B cell (primary cell): ENCODE measurements at regions not wholly inside any gene's neighbourhood (a gene's known extent, or its start where the extent isn't known, plus 50 kb on each side); places are given as distances from the start of the nearest gene placed in this dataset.

Experiments used
- CTCF ChIP-seq: fragments of 200-600 bp; IDR thresholded peaks from one replicate; pipeline ENCODE4 v1.8.0; 2022; ENCODE audit warnings: antibody characterized with exemption, mild to moderate bottlenecking
- EZH2 ChIP-seq: IDR thresholded peaks from 2 replicates; pipeline ENCODE4 v1.6.1; 2012; ENCODE audit warnings: borderline replicate concordance, low read depth, mild to moderate bottlenecking, moderate library complexity, low read length; ENCODE audit not compliant: insufficient read depth, poor library complexity, severe bottlenecking

GRCh38 chr9:29200650-29201049, 1627.4 kb upstream of the C9orf72 start:
- TF ChIP-seq CTCF = no peak
- no peak for TF ChIP-seq EZH2
